T1000 (cell line): ENCODE measurements at regions not wholly inside any gene's neighbourhood (a gene's known extent, or its start where the extent isn't known, plus 50 kb on each side); places are given as distances from the start of the nearest gene placed in this dataset.

Source experiments
- DNase-seq: peaks from one replicate; lab custom pipeline; 2025; ENCODE audit warnings: mixed read lengths; lab: John Stamatoyannopoulos, UW

DNA sequence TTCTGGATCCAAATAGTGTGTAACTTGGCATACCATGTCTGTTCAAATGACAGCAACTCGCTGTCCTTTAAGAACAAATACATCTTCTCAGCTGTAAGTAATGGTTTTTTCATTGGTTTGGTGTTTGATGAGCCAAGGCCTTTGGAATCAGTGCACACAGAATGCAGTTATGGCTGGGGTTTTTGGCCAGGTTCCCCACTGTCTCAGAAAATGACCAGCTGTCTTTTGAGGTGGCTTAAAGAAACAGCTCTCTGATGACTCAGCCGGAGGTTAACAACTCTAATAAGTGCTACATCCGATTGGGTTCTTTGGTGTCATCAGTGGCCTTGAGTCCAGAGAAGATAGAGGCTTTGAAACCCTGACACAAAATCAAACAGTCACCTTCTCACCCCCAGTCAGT is 688.4 kb downstream of the REEP3 start:
- peak; percentile 34 for DNase-seq

DNA sequence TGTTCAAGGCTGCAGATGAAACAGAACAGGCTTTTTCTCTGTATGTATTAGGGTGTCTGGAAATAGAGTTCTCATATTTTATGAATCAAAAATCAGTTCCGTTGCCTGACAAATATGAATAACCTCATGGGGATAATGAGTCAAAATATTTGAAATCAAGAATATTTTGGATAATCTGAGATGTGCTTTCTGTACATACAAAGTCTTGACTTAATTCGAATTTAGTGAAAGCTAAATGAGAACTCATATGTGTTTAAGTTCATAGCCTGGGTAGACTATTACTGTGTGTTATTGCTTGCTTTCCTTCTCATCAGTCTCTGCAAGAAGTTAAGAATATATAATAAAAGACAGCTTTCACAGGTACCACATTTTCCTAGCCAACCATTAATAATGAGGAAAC is 689.0 kb downstream of the REEP3 start:
- no peak for DNase-seq

DNA sequence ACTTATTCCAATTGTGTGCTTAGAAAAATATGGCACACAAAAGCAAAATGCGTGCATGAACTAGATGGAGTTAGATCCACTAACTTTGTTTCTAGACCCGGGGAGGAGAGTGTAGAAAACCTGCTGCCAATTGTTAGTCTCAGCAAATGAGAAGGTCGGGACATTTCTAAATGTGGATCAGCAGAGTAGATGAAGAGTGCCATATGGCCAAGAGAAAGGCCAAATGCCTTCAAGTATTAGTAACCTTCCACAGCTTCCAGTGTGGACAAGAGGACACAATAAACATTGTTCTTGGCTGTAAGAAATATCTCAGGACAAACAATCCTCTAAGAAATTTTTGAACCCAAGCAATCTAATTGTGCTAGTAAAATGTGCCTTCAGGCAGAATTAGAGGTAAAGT is 690.3 kb downstream of the REEP3 start:
- DNase-seq, result no peak

DNA sequence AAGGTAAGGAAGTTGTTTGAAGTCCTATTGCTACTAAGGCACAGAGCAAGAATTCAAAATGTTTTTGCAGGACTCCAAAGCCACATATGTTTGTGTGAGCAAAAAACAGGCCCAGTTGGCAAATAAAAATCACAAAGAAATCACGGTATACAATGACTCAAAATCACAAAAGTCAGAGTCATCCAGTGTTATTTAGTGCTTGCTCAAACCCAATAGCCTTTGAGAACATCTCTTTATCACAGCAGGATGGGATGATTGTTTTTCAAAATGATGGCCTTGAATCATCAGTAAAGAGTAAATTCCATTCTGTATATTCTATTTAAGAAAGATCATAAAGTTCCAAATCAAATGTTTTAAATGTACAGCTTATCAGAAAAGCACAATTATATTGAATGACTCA is 693.9 kb downstream of the REEP3 start:
- no peak for DNase-seq

DNA sequence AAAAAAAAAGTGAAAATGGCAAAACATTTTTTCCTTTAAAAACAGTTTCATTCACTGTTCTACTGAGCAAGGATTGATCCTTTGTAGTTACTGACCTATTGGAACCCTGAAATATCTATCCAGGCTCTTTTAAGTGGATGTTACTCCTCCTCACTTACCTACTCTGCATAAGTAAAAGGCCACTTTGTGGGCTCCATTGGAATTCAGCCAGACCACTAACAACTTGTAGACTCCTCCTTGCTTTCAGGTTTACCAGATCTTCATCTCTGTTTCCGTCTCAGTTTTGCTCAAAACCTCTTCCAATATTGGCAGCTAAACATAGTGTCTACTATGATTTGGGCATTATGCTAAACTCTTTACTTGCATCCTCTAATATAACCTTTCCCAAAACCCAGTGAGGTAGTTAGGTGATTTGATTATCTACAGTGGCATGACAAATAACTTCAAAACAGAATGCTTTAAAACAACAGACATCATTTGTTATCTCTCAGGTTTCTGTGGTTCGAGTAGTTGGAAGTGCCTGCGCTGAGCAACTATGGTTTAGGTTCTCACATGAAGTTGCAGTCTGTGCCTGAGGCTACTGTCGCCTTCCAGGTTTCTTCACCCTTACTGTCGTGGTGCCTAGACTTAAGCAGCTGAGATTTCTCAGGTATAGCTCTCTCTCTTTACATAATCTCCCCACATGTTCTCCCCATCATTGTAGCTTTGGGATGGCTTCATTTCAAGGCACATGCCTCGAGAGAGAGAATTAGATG is 698.2 kb downstream of the REEP3 start:
- DNase-seq, result no peak

GRCh38 chr10:64234489-64234888 is 713.3 kb downstream of the REEP3 start:
- no peak for DNase-seq

DNA sequence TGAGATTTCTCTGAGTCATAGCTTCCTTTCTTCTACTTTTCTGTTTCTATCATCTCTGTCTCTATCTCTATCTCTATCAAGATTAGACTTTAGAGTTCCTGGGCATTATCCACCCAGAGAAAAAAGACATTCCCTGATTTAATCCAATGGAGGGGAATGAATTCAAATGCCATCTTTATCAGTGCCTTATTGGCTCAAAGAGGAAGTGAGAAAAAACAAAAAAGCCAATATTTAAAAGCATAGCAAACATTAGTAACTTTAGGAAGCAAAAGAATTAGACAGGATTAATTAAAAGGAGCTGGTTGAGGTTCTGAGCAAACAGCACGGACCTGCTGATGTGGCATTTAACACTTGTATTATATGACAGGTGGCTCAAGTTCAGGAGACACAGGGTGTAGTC is 736.5 kb downstream of the REEP3 start:
- no peak for DNase-seq

DNA sequence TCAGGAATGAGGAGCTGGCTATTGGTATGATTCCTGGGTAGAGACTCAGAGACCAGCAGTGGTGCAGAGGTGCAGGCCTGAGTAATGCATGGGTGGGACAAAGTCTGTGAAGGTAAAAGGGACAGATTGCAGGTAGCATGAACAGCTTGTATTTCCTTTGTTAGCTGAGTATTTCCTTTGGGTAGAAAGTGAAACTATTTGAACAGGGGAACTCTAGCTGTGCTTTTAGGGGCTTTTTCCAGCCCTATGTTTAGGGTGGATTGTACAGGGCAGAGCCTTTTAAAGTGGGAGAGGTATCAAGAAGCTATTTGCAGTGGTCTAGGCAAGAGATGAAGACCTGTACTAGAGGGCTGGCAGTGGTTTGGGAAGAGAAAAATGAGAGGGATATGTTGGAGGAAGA is 739.9 kb downstream of the REEP3 start:
- no peak for DNase-seq

DNA sequence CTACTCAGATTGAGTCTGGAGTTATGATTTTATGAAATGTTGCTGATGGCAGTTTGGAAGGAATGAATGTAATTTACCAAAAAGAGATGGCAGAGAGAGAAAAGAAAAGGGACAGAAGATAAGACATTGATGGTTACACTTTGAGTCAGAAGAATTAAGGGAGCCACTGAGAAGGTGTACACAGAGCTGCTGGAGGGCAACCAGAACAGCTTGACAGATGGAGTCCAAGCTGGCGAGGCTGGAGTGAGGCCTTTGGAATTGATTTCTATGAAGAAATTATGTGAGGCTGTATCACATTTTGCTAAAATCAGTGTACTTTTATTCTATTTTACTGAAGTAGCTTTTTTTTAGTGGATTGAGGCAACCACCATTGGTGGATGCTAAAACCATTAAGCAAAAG is 740.5 kb downstream of the REEP3 start:
- DNase-seq, result no peak

GRCh38 chr10:64265961-64266360 is 744.8 kb downstream of the REEP3 start:
- no peak for DNase-seq

- DNase-seq, result no peak
Observed at GRCh38 chr10:64271508-64271907, 750.3 kb downstream of the REEP3 start.

- no peak for DNase-seq
Observed at GRCh38 chr10:64271983-64272382, 750.8 kb downstream of the REEP3 start.

- no peak for DNase-seq
Observed at GRCh38 chr10:64275001-64275400, 753.8 kb downstream of the REEP3 start.

- no peak for DNase-seq
Observed at GRCh38 chr10:64275774-64276173, 754.6 kb downstream of the REEP3 start.

DNA sequence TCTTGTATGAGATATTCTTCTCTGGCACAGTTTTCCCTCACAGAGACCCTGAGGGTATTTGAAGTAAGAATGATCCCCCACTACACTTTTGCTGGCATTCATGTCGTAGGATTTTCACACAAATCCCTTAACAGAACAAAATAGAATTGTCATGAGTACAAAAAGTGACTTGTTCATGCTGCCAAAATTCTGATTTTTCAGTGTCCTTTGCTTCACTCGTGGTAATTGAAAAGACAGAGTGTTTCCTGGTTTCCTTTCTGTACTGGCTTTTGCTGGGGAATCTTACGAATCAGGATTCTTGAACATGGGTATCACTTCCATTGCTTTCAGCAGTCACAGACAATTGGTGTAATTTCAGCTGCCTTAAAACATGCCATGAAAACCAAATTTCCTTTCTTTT is 756.3 kb downstream of the REEP3 start:
- DNase-seq, result no peak

DNA sequence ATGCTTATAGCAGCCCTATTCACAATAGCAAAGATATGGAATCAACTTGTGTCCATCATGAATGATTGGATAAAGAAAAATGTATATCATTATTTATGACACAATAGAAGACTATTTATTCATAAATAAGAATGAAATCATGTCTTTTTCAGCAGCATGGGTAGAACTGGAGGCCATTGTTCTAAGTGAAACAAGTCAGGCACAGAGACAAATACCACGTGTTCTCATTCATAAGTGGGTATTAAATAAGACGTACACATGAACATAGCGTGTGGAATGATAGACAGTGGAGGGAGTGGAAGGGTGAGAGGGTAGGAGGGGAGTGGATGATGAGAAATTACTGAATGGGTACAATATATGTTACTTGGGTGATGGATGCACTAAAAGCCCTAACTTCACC is 762.4 kb downstream of the REEP3 start:
- no peak for DNase-seq

- DNase-seq, result no peak
Observed at GRCh38 chr10:64286533-64286932, 765.3 kb downstream of the REEP3 start.

- DNase-seq, result no peak
Observed at GRCh38 chr10:64288404-64288803, 767.2 kb downstream of the REEP3 start.

DNA sequence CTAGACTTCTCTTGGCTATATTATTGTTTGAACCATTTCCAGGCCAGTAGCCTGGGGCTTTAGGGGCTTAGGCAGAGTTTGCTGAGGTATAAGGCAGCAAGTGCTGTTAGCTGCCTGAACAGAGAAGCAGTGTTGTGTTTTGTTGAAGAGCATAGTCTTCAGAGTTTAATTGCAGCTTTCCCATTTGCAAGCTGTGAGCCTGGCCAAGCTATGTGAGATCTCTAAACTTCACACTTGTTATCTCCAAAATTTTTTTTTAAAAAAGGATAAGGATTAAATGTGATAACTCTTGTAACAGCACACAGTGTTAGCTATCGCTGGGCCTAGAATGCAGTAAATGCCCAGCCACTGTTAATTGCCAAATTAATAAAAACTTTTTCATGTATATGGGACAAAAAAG is 782.4 kb downstream of the REEP3 start:
- DNase-seq, result no peak

DNA sequence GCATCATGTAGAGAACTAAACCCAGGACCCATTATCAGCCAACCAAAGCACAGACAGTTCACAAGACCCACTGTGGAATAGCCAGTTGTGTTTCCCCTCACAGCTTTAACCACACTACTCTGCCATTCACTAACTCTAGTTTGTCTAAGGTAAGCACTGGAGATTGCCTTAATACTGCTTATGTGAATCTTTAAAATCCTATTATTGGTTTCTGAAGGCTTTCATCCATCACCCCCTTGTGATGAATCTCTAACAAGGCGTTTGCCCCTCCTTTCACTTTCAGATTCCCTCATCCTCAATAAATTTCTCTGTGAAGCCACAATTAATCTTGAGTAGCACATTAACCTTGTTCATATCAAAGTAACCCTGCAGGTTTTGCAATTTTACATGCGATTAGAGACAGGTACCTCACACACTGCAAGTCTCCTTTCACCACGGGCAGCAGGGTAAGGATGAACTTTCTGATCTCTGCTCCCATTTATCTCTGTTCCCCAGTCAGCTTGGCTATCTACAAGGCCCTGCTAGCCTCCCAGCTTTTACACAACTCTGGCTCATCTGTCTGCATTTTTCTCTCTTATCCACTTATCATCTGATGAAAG is 785.6 kb downstream of the REEP3 start:
- no peak for DNase-seq

DNA sequence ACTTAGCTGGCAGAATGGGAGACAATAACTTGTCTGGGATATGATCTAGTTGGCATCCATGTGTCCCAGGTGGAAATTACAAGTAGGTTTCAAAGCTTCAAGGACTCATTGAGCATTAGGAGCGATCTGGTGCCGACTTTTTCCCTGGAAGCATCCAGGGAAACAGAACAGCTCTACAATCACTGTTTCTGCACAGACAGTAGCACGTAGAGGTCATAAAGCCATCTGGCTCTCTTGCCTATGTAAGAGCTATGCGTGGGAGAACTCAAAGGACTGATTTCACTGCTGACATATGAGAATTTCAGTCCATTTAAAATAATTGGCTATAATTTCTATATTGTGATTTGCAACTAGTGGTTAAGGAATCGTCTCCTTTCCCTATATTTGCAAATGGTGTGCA is 791.7 kb downstream of the REEP3 start:
- no peak for DNase-seq

GRCh38 chr10:64313967-64314366 is 792.8 kb downstream of the REEP3 start:
- DNase-seq, result no peak

DNA sequence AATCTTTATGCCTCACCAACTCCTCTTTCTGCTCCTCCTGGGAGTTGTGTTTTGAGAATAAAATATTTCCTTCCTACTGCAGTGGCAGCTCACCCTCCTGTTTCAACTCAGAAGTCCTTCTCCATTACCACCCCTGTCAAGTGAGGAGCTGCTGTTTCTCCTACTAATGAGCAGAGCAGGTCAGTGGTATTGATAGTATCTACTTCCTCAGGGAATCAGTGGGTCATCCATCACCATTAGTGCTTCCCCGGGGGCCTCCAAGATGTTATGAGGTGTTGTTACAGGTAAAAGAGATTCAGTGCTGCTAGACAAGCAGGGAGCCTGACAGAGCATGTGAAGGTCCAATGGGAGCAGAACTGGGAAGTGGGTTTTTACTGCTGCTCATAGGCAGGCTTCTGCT is 795.2 kb downstream of the REEP3 start:
- DNase-seq, result no peak

GRCh38 chr10:64316833-64317232 is 795.6 kb downstream of the REEP3 start:
- DNase-seq, result no peak
